ENCODE measurements at regions not wholly inside any gene's neighbourhood (a gene's known extent, or its start where the extent isn't known, plus 50 kb on each side); places are given as distances from the start of the nearest gene placed in this dataset.

GRCh38 chr1:101603726-101604125 is 366.9 kb downstream of the S1PR1 start (continued):
- no peak for TF ChIP-seq CHD7 (IDR thresholded peaks at IDR 0.05; ENCODE audit: insufficient replicate concordance, low read length)
- no peak for TF ChIP-seq SRF (IDR thresholded peaks at IDR 0.05; ENCODE audit: low read depth, low read length)
- no peak for TF ChIP-seq CREB1 (IDR thresholded peaks at IDR 0.05)
- no peak for TF ChIP-seq EZH2 (IDR thresholded peaks at IDR 0.05; ENCODE audit: low read depth, low read length, severe bottlenecking)
- no peak for TF ChIP-seq RNF2 (IDR thresholded peaks at IDR 0.05; ENCODE audit: borderline replicate concordance, low read depth, low read length, missing control alignments, poor library complexity, severe bottlenecking)
- no peak for TF ChIP-seq SAP30 (IDR thresholded peaks at IDR 0.05; ENCODE audit: insufficient read depth, insufficient replicate concordance, low read length)
- no peak for TF ChIP-seq GTF2F1 (IDR thresholded peaks at IDR 0.05; ENCODE audit: borderline replicate concordance, low read depth, low read length)
- TF ChIP-seq E2F6 (IDR thresholded peaks at IDR 0.05), result no peak
- no peak for TF ChIP-seq GABPA (IDR thresholded peaks at IDR 0.05; ENCODE audit: borderline replicate concordance, insufficient read depth, low read length)
- no peak for TF ChIP-seq BRCA1 (IDR thresholded peaks at IDR 0.05; ENCODE audit: low read depth, low read length)
- TF ChIP-seq CBX5 (IDR thresholded peaks at IDR 0.05; ENCODE audit: low read depth, low read length), result no peak
